Hepatocyte (in vitro differentiated cells): ENCODE measurements at regions not wholly inside any gene's neighbourhood (a gene's known extent, or its start where the extent isn't known, plus 50 kb on each side); places are given as distances from the start of the nearest gene placed in this dataset.

ENCODE experiments used
- CTCF ChIP-seq: fragments of 200-600 bp; sonication (generic); IDR thresholded peaks from 2 replicates; pipeline ENCODE4 v1.5.1; 2016; ENCODE audit warnings: antibody characterized with exemption, mild to moderate bottlenecking; ENCODE audit not compliant: poor library complexity
- EZH2 ChIP-seq: fragments of 200-600 bp; sonication (generic); IDR thresholded peaks from 2 replicates; pipeline ENCODE4 v1.6.1; 2016; ENCODE audit warnings: antibody characterized with exemption, mild to moderate bottlenecking, borderline replicate concordance
- EZH2phosphoT487 ChIP-seq: fragments of 200-600 bp; sonication (generic); IDR thresholded peaks from one replicate; pipeline ENCODE4 v1.6.1; 2018; ENCODE audit warnings: antibody characterized with exemption, mild to moderate bottlenecking, low read depth, moderate library complexity; ENCODE audit not compliant: unreplicated experiment, severe bottlenecking

DNA sequence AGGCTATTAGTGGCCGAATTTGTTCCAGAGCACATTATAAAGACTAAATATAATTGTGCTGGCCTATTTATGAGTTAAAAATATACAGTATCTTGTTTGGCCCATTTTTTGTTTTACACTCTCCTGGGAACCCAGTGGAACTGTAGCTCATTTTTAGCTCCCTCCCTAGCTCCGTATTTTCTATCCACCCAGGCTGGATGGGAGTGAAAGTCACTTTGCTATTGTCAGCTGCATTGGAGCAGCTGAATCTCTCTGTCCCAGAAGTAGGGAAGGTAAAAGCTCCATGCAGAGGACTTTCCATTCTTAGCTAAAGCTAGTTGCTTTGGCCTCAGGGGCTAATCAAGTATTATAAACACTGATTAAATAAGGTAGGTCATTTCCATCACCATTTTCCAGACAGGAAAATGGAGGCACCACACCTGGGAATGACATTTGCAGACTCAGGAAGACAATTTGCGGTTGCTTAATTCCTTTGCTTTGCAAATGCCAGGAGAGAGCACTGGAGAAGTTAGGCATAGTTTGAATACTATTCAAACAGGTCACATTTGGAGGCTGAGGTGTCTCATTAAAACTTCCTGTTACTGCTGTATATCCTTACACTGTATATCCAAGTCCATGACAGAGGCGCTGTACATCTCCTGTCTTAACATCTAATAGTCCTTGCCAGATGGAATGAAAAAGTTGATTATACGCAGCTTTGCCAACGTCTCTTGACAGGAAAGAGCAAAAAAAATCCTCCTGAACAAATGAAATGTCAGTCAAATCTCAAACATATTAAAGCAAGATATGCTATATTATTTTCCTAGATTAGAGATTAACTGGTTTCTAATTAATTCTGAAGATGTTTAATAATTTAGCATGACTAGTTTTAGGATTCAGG, 338.1 kb upstream of the KIRREL3 start:
- TF ChIP-seq CTCF (no peak), EZH2 (no peak), EZH2phosphoT487 (no peak)
